ENCODE measurements at regions not wholly inside any gene's neighbourhood (a gene's known extent, or its start where the extent isn't known, plus 50 kb on each side); places are given as distances from the start of the nearest gene placed in this dataset.

GRCh38 chr2:221063568-221063967, 508.5 kb downstream of the EPHA4 start:
- no peak for TF ChIP-seq CTCF (IDR thresholded peaks at IDR 0.05 in 8 of 11, conservative IDR thresholded peaks at IDR 0.05 in 3 of 11)
- no peak for TF ChIP-seq POLR2A (IDR thresholded peaks at IDR 0.05)
- TF ChIP-seq POLR2AphosphoS5 (IDR thresholded peaks at IDR 0.05), result no peak
- Histone ChIP-seq H3K4me1 (no peaks in the 10 kb centered on the region), H3K27me3 (replicated peaks in 1 of 7) (no peaks in the 10 kb centered on the region), H3K9me3 (peaks cover 0 to 7% (median 1%) of the 10 kb centered on the region in 8 donors), H3K4me3 (no peak overlapping the region), H3K27ac (no peak overlapping the region), H3K36me3 (no peaks in the 10 kb centered on the region)
- WGBS, 5 donors, result 61 to 87% (median 80%) methylated on average over 3 of the region's 3 CpGs
- intact Hi-C loops (cut with DNase I; ENCODE audit: low total_unique reads), result no loop called here
- no peak for DNase-seq

GRCh38 chr2:221064058-221064854, 507.8 kb downstream of the EPHA4 start:
- Histone ChIP-seq H3K4me3 (no peak overlapping the region), H3K9me3 (peaks cover 0 to under 1% (median 0%) of the 10 kb centered on the region in 8 donors), H3K27ac (no peak overlapping the region), H3K36me3 (no peaks in the 10 kb centered on the region), H3K4me1 (no peaks in the 10 kb centered on the region), H3K27me3 (replicated peaks in 1 of 7) (no peaks in the 10 kb centered on the region)
- intact Hi-C loops (cut with DNase I; ENCODE audit: low total_unique reads), result no loop called here
- no peak for TF ChIP-seq POLR2A (IDR thresholded peaks at IDR 0.05)
- WGBS, 5 donors, result 84 to 97% (median 93%) methylated on average over 2 of the region's 2 CpGs
- no peak for DNase-seq

GRCh38 chr2:221064880-221065279, 507.2 kb downstream of the EPHA4 start:
- TF ChIP-seq POLR2A (IDR thresholded peaks at IDR 0.05) (no peak), CTCF (IDR thresholded peaks at IDR 0.05 in 8 of 11, conservative IDR thresholded peaks at IDR 0.05 in 3 of 11) (no peak), POLR2AphosphoS5 (IDR thresholded peaks at IDR 0.05) (no peak)
- WGBS, 5 donors, result 75 to 89% (median 85%) methylated on average over 3 of the region's 3 CpGs
- no peaks in the 10 kb centered on the region for H3K9me3 ChIP-seq
- intact Hi-C loops (cut with DNase I; ENCODE audit: low total_unique reads), result no loop called here
- H3K36me3 ChIP-seq, result no peaks in the 10 kb centered on the region
- no peak overlapping the region for H3K27ac ChIP-seq
- no peaks in the 10 kb centered on the region for H3K4me1 ChIP-seq
- H3K27me3 ChIP-seq (replicated peaks in 1 of 7), result no peaks in the 10 kb centered on the region
- no peak for DNase-seq
- H3K4me3 ChIP-seq, result no peak overlapping the region

- intact Hi-C loops (cut with DNase I; ENCODE audit: low total_unique reads), result no loop called here
- TF ChIP-seq CTCF (IDR thresholded peaks at IDR 0.05 in 8 of 11, conservative IDR thresholded peaks at IDR 0.05 in 3 of 11) (no peak), POLR2A (IDR thresholded peaks at IDR 0.05) (no peak)
- no peak for DNase-seq
- H3K9me3 ChIP-seq, result peaks cover 0 to 23% (median 10%) of the 10 kb centered on the region in 8 donors
- H3K27me3 ChIP-seq (replicated peaks in 1 of 7), result no peaks in the 10 kb centered on the region
- no peaks in the 10 kb centered on the region for H3K4me1 ChIP-seq
- H3K4me3 ChIP-seq, result no peak overlapping the region
- no peak overlapping the region for H3K27ac ChIP-seq
- no peaks in the 10 kb centered on the region for H3K36me3 ChIP-seq
These were observed 504.0 kb downstream of the EPHA4 start for GRCh38 chr2:221068123-221068522.
